ENCODE measurements at regions not wholly inside any gene's neighbourhood (a gene's known extent, or its start where the extent isn't known, plus 50 kb on each side); places are given as distances from the start of the nearest gene placed in this dataset.

DNA sequence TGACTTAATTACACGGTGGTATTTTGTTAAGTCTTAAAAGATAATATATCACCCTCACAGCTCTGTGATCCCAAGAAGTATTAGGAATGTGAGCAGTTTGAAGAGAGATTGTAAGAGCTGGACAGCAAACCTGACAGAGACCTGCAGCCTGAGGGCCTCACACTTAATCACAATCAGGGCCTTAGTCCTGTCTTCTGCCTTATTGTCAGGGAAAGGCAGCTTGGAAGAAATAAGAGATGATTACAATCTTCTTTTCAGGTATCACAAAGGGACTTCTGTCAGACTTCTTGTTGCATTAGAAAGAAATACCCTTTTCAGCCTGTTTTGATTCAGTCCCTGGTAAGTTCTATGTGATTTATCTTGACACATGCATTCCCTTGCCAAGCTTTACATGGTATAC lies 1433.8 kb upstream of the SLC39A10 start:
- TF ChIP-seq, protein P1, sequence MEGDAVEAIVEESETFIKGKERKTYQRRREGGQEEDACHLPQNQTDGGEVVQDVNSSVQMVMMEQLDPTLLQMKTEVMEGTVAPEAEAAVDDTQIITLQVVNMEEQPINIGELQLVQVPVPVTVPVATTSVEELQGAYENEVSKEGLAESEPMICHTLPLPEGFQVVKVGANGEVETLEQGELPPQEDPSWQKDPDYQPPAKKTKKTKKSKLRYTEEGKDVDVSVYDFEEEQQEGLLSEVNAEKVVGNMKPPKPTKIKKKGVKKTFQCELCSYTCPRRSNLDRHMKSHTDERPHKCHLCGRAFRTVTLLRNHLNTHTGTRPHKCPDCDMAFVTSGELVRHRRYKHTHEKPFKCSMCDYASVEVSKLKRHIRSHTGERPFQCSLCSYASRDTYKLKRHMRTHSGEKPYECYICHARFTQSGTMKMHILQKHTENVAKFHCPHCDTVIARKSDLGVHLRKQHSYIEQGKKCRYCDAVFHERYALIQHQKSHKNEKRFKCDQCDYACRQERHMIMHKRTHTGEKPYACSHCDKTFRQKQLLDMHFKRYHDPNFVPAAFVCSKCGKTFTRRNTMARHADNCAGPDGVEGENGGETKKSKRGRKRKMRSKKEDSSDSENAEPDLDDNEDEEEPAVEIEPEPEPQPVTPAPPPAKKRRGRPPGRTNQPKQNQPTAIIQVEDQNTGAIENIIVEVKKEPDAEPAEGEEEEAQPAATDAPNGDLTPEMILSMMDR (IDR thresholded peaks at IDR 0.05) = no peak
- no peak for TF ChIP-seq NFYB (CRISPR knock-in tag; conservative IDR thresholded peaks at IDR 0.05; ENCODE audit: low read depth)
- no peak for TF ChIP-seq JUN (CRISPR knock-in tag; IDR thresholded peaks at IDR 0.05)
- TF ChIP-seq, protein P2, sequence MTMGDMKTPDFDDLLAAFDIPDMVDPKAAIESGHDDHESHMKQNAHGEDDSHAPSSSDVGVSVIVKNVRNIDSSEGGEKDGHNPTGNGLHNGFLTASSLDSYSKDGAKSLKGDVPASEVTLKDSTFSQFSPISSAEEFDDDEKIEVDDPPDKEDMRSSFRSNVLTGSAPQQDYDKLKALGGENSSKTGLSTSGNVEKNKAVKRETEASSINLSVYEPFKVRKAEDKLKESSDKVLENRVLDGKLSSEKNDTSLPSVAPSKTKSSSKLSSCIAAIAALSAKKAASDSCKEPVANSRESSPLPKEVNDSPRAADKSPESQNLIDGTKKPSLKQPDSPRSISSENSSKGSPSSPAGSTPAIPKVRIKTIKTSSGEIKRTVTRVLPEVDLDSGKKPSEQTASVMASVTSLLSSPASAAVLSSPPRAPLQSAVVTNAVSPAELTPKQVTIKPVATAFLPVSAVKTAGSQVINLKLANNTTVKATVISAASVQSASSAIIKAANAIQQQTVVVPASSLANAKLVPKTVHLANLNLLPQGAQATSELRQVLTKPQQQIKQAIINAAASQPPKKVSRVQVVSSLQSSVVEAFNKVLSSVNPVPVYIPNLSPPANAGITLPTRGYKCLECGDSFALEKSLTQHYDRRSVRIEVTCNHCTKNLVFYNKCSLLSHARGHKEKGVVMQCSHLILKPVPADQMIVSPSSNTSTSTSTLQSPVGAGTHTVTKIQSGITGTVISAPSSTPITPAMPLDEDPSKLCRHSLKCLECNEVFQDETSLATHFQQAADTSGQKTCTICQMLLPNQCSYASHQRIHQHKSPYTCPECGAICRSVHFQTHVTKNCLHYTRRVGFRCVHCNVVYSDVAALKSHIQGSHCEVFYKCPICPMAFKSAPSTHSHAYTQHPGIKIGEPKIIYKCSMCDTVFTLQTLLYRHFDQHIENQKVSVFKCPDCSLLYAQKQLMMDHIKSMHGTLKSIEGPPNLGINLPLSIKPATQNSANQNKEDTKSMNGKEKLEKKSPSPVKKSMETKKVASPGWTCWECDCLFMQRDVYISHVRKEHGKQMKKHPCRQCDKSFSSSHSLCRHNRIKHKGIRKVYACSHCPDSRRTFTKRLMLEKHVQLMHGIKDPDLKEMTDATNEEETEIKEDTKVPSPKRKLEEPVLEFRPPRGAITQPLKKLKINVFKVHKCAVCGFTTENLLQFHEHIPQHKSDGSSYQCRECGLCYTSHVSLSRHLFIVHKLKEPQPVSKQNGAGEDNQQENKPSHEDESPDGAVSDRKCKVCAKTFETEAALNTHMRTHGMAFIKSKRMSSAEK (CRISPR knock-in tag; IDR thresholded peaks at IDR 0.05; ENCODE audit: borderline replicate concordance) = no peak
- no peak for TF ChIP-seq RELA (CRISPR knock-in tag; IDR thresholded peaks at IDR 0.05; ENCODE audit: borderline replicate concordance)
- TF ChIP-seq, protein P3, sequence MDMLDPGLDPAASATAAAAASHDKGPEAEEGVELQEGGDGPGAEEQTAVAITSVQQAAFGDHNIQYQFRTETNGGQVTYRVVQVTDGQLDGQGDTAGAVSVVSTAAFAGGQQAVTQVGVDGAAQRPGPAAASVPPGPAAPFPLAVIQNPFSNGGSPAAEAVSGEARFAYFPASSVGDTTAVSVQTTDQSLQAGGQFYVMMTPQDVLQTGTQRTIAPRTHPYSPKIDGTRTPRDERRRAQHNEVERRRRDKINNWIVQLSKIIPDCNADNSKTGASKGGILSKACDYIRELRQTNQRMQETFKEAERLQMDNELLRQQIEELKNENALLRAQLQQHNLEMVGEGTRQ (CRISPR knock-in tag; IDR thresholded peaks at IDR 0.05) = no peak
- TF ChIP-seq CREB1 (CRISPR knock-in tag; IDR thresholded peaks at IDR 0.05) = no peak
- TF ChIP-seq, protein P4, sequence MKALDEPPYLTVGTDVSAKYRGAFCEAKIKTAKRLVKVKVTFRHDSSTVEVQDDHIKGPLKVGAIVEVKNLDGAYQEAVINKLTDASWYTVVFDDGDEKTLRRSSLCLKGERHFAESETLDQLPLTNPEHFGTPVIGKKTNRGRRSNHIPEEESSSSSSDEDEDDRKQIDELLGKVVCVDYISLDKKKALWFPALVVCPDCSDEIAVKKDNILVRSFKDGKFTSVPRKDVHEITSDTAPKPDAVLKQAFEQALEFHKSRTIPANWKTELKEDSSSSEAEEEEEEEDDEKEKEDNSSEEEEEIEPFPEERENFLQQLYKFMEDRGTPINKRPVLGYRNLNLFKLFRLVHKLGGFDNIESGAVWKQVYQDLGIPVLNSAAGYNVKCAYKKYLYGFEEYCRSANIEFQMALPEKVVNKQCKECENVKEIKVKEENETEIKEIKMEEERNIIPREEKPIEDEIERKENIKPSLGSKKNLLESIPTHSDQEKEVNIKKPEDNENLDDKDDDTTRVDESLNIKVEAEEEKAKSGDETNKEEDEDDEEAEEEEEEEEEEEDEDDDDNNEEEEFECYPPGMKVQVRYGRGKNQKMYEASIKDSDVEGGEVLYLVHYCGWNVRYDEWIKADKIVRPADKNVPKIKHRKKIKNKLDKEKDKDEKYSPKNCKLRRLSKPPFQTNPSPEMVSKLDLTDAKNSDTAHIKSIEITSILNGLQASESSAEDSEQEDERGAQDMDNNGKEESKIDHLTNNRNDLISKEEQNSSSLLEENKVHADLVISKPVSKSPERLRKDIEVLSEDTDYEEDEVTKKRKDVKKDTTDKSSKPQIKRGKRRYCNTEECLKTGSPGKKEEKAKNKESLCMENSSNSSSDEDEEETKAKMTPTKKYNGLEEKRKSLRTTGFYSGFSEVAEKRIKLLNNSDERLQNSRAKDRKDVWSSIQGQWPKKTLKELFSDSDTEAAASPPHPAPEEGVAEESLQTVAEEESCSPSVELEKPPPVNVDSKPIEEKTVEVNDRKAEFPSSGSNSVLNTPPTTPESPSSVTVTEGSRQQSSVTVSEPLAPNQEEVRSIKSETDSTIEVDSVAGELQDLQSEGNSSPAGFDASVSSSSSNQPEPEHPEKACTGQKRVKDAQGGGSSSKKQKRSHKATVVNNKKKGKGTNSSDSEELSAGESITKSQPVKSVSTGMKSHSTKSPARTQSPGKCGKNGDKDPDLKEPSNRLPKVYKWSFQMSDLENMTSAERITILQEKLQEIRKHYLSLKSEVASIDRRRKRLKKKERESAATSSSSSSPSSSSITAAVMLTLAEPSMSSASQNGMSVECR (CRISPR knock-in tag; IDR thresholded peaks at IDR 0.05; ENCODE audit: borderline replicate concordance) = no peak
- TF ChIP-seq, protein P5, sequence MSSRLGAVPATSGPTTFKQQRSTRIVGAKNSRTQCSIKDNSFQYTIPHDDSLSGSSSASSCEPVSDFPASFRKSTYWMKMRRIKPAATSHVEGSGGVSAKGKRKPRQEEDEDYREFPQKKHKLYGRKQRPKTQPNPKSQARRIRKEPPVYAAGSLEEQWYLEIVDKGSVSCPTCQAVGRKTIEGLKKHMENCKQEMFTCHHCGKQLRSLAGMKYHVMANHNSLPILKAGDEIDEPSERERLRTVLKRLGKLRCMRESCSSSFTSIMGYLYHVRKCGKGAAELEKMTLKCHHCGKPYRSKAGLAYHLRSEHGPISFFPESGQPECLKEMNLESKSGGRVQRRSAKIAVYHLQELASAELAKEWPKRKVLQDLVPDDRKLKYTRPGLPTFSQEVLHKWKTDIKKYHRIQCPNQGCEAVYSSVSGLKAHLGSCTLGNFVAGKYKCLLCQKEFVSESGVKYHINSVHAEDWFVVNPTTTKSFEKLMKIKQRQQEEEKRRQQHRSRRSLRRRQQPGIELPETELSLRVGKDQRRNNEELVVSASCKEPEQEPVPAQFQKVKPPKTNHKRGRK (CRISPR knock-in tag; IDR thresholded peaks at IDR 0.05; ENCODE audit: borderline replicate concordance) = no peak
- TF ChIP-seq, protein P6, sequence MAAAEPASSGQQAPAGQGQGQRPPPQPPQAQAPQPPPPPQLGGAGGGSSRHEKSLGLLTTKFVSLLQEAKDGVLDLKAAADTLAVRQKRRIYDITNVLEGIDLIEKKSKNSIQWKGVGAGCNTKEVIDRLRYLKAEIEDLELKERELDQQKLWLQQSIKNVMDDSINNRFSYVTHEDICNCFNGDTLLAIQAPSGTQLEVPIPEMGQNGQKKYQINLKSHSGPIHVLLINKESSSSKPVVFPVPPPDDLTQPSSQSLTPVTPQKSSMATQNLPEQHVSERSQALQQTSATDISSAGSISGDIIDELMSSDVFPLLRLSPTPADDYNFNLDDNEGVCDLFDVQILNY (CRISPR knock-in tag; IDR thresholded peaks at IDR 0.05) = no peak
- TF ChIP-seq, protein P7, sequence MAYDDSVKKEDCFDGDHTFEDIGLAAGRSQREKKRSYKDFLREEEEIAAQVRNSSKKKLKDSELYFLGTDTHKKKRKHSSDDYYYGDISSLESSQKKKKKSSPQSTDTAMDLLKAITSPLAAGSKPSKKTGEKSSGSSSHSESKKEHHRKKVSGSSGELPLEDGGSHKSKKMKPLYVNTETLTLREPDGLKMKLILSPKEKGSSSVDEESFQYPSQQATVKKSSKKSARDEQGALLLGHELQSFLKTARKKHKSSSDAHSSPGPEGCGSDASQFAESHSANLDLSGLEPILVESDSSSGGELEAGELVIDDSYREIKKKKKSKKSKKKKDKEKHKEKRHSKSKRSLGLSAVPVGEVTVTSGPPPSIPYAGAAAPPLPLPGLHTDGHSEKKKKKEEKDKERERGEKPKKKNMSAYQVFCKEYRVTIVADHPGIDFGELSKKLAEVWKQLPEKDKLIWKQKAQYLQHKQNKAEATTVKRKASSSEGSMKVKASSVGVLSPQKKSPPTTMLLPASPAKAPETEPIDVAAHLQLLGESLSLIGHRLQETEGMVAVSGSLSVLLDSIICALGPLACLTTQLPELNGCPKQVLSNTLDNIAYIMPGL (CRISPR knock-in tag; IDR thresholded peaks at IDR 0.05) = no peak
- TF ChIP-seq ATF1 (CRISPR knock-in tag; IDR thresholded peaks at IDR 0.05) = no peak
- TF ChIP-seq, protein P8, sequence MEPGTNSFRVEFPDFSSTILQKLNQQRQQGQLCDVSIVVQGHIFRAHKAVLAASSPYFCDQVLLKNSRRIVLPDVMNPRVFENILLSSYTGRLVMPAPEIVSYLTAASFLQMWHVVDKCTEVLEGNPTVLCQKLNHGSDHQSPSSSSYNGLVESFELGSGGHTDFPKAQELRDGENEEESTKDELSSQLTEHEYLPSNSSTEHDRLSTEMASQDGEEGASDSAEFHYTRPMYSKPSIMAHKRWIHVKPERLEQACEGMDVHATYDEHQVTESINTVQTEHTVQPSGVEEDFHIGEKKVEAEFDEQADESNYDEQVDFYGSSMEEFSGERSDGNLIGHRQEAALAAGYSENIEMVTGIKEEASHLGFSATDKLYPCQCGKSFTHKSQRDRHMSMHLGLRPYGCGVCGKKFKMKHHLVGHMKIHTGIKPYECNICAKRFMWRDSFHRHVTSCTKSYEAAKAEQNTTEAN (CRISPR knock-in tag; IDR thresholded peaks at IDR 0.05) = no peak

Data from WTC11 (cell line).